ENCODE measurements at regions not wholly inside any gene's neighbourhood (a gene's known extent, or its start where the extent isn't known, plus 50 kb on each side); places are given as distances from the start of the nearest gene placed in this dataset.

DNA sequence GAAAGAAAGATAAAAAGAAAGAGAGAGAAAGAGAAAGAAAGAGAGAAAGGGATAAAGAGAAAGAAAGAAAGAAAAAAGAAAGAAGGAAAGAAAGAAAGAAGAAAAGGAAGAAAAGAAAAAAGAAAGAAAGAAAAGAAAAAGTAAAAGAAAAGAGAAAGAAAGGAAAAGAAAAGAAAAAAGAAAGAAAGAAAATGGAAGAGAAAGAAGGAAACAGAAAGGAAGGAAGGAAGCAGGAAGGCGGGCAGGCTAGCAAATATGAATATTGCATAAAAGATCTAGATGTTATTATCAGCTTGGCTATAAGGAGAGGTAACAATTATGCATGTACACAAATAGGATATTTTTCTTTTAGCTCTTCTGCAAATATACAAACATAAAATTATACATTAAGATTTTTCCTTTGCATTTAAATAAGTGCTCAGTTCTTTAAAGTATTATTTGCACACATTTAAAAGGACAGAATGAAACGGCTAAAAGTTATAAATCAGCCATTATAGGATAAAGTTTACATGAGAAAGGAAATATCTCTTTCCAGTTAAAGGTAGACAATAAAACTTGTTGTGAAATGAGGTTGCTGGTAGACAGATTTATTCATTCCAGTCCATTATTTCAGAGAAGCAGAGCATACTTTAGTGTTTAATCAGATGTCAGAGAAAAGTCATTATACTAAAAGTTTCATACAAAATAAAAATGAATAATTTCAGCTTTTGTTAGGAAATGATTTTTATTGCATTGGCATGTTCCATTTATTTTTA is 511.4 kb downstream of the KCNJ3 start:
- ChIA-PET POLR2A (no interaction called here), CTCF (no interaction called here)
- WGBS (ENCODE audit: insufficient coverage) = 100% methylated on average over 1 of the region's 2 CpGs
- H3K4me1 ChIP-seq (ENCODE audit: control extremely low read depth in 1 of 4, control insufficient read depth in 4 of 4, insufficient read depth in 4 of 4, low read length in 3 of 4) = no peaks in the 10 kb centered on the region
- H3K27ac ChIP-seq (ENCODE audit: insufficient read depth in 1 of 2, low read depth in 1 of 2, low read length in 2 of 2, poor library complexity in 1 of 2, severe bottlenecking in 2 of 2) = no peak overlapping the region
- H3K9me3 ChIP-seq (ENCODE audit: control extremely low read depth in 1 of 5, control insufficient read depth in 4 of 5, insufficient read depth in 2 of 5, low read depth in 1 of 5, low read length in 4 of 5) = no peaks in the 10 kb centered on the region
- H3K36me3 ChIP-seq (ENCODE audit: control insufficient read depth in 4 of 4, insufficient read depth in 4 of 4, low read length in 3 of 4) = no peaks in the 10 kb centered on the region
- no peak overlapping the region for H3K4me3 ChIP-seq (ENCODE audit: control insufficient read depth in 1 of 7, extremely low read depth in 1 of 7, insufficient read depth in 4 of 7, low read depth in 2 of 7, low read length in 6 of 7)
- DNase-seq = no peak
- no peaks in the 10 kb centered on the region for H3K27me3 ChIP-seq (replicated peaks in 2 of 5; ENCODE audit: control insufficient read depth in 4 of 5, insufficient read depth in 5 of 5, low read length in 4 of 5)

DNA sequence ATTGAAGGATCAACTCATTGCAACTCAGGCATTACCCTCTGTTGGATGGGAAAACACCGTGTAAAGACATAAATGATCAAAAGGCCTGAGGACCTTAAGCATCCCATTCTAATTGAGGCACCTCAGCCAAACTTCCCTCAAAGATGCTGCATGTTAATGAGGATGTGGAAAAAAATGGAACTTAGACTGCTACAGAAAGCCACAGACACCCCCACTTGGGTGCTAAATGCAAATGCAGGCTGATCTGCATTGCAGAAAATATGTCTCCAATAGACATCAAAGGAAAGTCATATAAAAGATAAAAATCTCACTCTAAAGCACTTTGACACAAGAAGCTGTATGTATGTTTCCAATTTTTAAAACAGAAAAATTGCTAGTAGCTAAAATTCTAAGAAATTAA is 504.7 kb downstream of the KCNJ3 start:
- no peaks in the 10 kb centered on the region for H3K4me1 ChIP-seq (ENCODE audit: control extremely low read depth in 1 of 4, control insufficient read depth in 4 of 4, insufficient read depth in 4 of 4, low read length in 3 of 4)
- DNase-seq = peak; percentile 7 to 34 (median 32)
- H3K9me3 ChIP-seq (ENCODE audit: control extremely low read depth in 1 of 5, control insufficient read depth in 4 of 5, insufficient read depth in 2 of 5, low read depth in 1 of 5, low read length in 4 of 5) = no peaks in the 10 kb centered on the region
- CTCF ChIA-PET = interaction anchor here (1.0 kb wide), 1 partner anchor 580 kb away, joined by 5 read pairs; no protein-coding TSS in a partner anchor
- H3K4me3 ChIP-seq (ENCODE audit: control insufficient read depth in 1 of 7, extremely low read depth in 1 of 7, insufficient read depth in 4 of 7, low read depth in 2 of 7, low read length in 6 of 7) = no peak overlapping the region
- POLR2A ChIA-PET = no interaction called here
- H3K27me3 ChIP-seq (replicated peaks in 2 of 5; ENCODE audit: control insufficient read depth in 4 of 5, insufficient read depth in 5 of 5, low read length in 4 of 5) = no peaks in the 10 kb centered on the region
- no peak overlapping the region for H3K27ac ChIP-seq (ENCODE audit: insufficient read depth in 1 of 2, low read depth in 1 of 2, low read length in 2 of 2, poor library complexity in 1 of 2, severe bottlenecking in 2 of 2)
- H3K36me3 ChIP-seq (ENCODE audit: control insufficient read depth in 4 of 4, insufficient read depth in 4 of 4, low read length in 3 of 4) = no peaks in the 10 kb centered on the region
- no CpG with 5 or more reads among the region's 1 CpG for WGBS (ENCODE audit: insufficient coverage)

DNA sequence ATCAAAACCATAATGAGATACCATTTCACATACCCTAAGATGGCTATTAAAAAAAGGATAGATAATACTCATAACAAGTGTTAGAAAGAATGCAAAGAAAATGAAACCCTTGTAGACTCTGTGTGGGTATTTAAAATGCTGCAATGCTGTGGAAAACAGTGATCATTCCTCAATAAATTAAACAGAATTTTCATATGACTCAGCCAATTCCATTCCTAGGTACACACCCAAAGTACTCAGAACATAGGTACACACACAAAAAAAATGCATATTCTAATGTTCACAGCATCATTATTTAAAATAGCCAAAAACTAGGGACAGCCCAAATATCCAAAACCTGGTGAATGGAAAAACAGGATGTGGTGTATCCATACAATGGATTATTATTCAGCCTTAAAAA is 502.3 kb downstream of the KCNJ3 start:
- Histone ChIP-seq H3K27ac (ENCODE audit: insufficient read depth in 1 of 2, low read depth in 1 of 2, low read length in 2 of 2, poor library complexity in 1 of 2, severe bottlenecking in 2 of 2) (no peak overlapping the region), H3K27me3 (replicated peaks in 2 of 5; ENCODE audit: control insufficient read depth in 4 of 5, insufficient read depth in 5 of 5, low read length in 4 of 5) (no peaks in the 10 kb centered on the region), H3K36me3 (ENCODE audit: control insufficient read depth in 4 of 4, insufficient read depth in 4 of 4, low read length in 3 of 4) (no peaks in the 10 kb centered on the region), H3K4me3 (ENCODE audit: control insufficient read depth in 1 of 7, extremely low read depth in 1 of 7, insufficient read depth in 4 of 7, low read depth in 2 of 7, low read length in 6 of 7) (no peak overlapping the region), H3K9me3 (ENCODE audit: control extremely low read depth in 1 of 5, control insufficient read depth in 4 of 5, insufficient read depth in 2 of 5, low read depth in 1 of 5, low read length in 4 of 5) (no peaks in the 10 kb centered on the region), H3K4me1 (ENCODE audit: control extremely low read depth in 1 of 4, control insufficient read depth in 4 of 4, insufficient read depth in 4 of 4, low read length in 3 of 4) (no peaks in the 10 kb centered on the region)
- ChIA-PET POLR2A (no interaction called here), CTCF (no interaction called here)
- DNase-seq = no peak

DNA sequence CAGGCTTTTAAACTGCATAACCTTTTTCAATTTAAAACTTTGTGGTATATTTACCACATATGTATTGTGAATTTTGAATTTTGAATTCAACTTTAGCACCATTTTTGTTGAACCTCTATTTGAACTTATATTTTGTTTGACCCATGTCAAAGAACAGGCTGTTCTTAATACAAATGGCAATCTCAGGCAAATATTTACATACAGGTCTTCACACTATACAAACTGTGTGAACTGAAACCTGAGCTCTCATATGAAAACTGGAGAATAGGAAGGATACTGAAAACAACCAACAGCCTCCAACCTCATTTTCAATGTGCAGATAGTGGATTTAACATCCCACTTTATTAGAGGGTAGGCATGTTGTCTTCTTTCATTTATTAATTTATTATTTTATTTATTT is 491.8 kb downstream of the KCNJ3 start:
- Histone ChIP-seq H3K4me3 (ENCODE audit: control insufficient read depth in 1 of 7, extremely low read depth in 1 of 7, insufficient read depth in 4 of 7, low read depth in 2 of 7, low read length in 6 of 7) (no peak overlapping the region), H3K36me3 (ENCODE audit: control insufficient read depth in 4 of 4, insufficient read depth in 4 of 4, low read length in 3 of 4) (no peaks in the 10 kb centered on the region), H3K27me3 (replicated peaks in 2 of 5; ENCODE audit: control insufficient read depth in 4 of 5, insufficient read depth in 5 of 5, low read length in 4 of 5) (no peaks in the 10 kb centered on the region), H3K9me3 (ENCODE audit: control extremely low read depth in 1 of 5, control insufficient read depth in 4 of 5, insufficient read depth in 2 of 5, low read depth in 1 of 5, low read length in 4 of 5) (peaks cover 0 to 4% (median 0%) of the 10 kb centered on the region in 5 experiments), H3K27ac (ENCODE audit: insufficient read depth in 1 of 2, low read depth in 1 of 2, low read length in 2 of 2, poor library complexity in 1 of 2, severe bottlenecking in 2 of 2) (no peak overlapping the region), H3K4me1 (ENCODE audit: control extremely low read depth in 1 of 4, control insufficient read depth in 4 of 4, insufficient read depth in 4 of 4, low read length in 3 of 4) (no peaks in the 10 kb centered on the region)
- no peak for DNase-seq
- ChIA-PET CTCF (no interaction called here), POLR2A (no interaction called here)

DNA sequence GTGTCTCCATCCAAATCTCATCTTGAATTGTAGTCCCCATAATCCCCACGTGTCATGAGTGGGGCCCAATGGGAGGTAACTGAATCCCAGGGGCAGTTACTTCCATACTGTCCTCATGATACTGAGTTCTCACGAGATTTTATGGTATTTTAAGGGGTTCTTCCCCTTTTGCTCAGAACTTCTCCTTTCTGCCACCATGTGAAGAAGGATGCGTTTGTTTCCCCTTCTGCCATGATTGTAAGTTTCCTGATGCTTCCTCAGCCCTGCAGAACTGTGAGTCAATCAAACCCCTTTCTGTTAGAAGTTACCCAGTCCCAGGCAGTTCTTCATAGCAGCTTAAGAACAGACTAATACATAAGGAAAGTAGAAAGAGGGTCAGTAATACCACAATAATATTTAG is 480.4 kb downstream of the KCNJ3 start:
- no peaks in the 10 kb centered on the region for H3K27me3 ChIP-seq (replicated peaks in 2 of 5; ENCODE audit: control insufficient read depth in 4 of 5, insufficient read depth in 5 of 5, low read length in 4 of 5)
- no peaks in the 10 kb centered on the region for H3K36me3 ChIP-seq (ENCODE audit: control insufficient read depth in 4 of 4, insufficient read depth in 4 of 4, low read length in 3 of 4)
- CTCF ChIA-PET = no interaction called here
- DNase-seq = peak in 2 of 3 donors; percentile 60 to 67
- H3K4me1 ChIP-seq (ENCODE audit: control extremely low read depth in 1 of 4, control insufficient read depth in 4 of 4, insufficient read depth in 4 of 4, low read length in 3 of 4) = no peaks in the 10 kb centered on the region
- no peak overlapping the region for H3K27ac ChIP-seq (ENCODE audit: insufficient read depth in 1 of 2, low read depth in 1 of 2, low read length in 2 of 2, poor library complexity in 1 of 2, severe bottlenecking in 2 of 2)
- WGBS (ENCODE audit: insufficient coverage) = no CpG with 5 or more reads among the region's 3 CpGs
- peaks cover 0 to 5% (median 2%) of the 10 kb centered on the region in 5 experiments for H3K9me3 ChIP-seq (ENCODE audit: control extremely low read depth in 1 of 5, control insufficient read depth in 4 of 5, insufficient read depth in 2 of 5, low read depth in 1 of 5, low read length in 4 of 5)
- H3K4me3 ChIP-seq (ENCODE audit: control insufficient read depth in 1 of 7, extremely low read depth in 1 of 7, insufficient read depth in 4 of 7, low read depth in 2 of 7, low read length in 6 of 7) = no peak overlapping the region
- POLR2A ChIA-PET = no interaction called here

DNA sequence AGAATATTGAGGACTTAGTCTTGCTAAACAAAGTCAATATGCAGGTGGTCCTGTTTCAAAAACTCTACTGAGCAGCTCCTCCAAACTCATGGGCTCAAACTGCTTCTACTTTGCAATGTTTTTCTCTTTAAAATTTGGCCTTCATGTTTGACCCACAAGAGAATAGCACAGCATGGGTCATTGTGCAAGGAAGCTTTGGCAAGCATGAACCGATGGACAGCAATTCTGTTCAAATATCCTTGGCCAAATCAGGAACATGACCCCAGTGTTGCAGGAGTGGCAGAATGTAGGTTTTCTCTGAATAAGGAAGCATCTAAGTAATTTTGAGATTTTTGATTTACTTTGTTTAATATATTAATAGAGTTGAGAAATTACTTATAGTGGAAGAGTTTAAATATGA is 477.9 kb downstream of the KCNJ3 start:
- Histone ChIP-seq H3K4me3 (ENCODE audit: control insufficient read depth in 1 of 7, extremely low read depth in 1 of 7, insufficient read depth in 4 of 7, low read depth in 2 of 7, low read length in 6 of 7) (no peak overlapping the region), H3K9me3 (ENCODE audit: control extremely low read depth in 1 of 5, control insufficient read depth in 4 of 5, insufficient read depth in 2 of 5, low read depth in 1 of 5, low read length in 4 of 5) (peaks cover 0 to 5% (median 2%) of the 10 kb centered on the region in 5 experiments), H3K27me3 (replicated peaks in 2 of 5; ENCODE audit: control insufficient read depth in 4 of 5, insufficient read depth in 5 of 5, low read length in 4 of 5) (no peaks in the 10 kb centered on the region), H3K4me1 (ENCODE audit: control extremely low read depth in 1 of 4, control insufficient read depth in 4 of 4, insufficient read depth in 4 of 4, low read length in 3 of 4) (no peaks in the 10 kb centered on the region), H3K36me3 (ENCODE audit: control insufficient read depth in 4 of 4, insufficient read depth in 4 of 4, low read length in 3 of 4) (no peaks in the 10 kb centered on the region), H3K27ac (ENCODE audit: insufficient read depth in 1 of 2, low read depth in 1 of 2, low read length in 2 of 2, poor library complexity in 1 of 2, severe bottlenecking in 2 of 2) (no peak overlapping the region)
- WGBS (ENCODE audit: insufficient coverage) = 100% methylated on average over 1 of the region's 1 CpG
- CTCF ChIA-PET = no interaction called here
- POLR2A ChIA-PET = no interaction called here
- no peak for DNase-seq

DNA sequence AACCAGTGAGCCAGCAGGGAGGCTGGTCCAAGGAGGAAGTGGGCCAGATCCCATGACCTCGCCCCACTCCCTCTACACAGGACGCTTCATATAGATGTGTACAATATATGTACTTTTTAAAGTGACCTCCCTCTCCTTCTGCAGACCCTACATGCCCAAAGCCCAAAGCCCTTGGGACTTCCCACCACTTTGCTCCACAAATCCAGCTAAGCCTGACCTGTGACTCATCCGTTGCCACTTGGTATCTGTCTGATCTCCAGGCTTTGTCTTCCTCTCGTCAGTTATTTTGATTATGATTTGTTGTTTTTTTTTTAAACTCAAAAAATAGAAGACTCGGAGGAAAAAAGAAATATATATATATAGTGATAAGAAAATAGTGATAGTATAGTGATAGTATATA is 470.8 kb downstream of the KCNJ3 start:
- H3K27ac ChIP-seq (ENCODE audit: insufficient read depth in 1 of 2, low read depth in 1 of 2, low read length in 2 of 2, poor library complexity in 1 of 2, severe bottlenecking in 2 of 2) = no peak overlapping the region
- no peaks in the 10 kb centered on the region for H3K4me1 ChIP-seq (ENCODE audit: control extremely low read depth in 1 of 4, control insufficient read depth in 4 of 4, insufficient read depth in 4 of 4, low read length in 3 of 4)
- WGBS (ENCODE audit: insufficient coverage) = no CpG with 5 or more reads among the region's 5 CpGs
- ChIA-PET CTCF (no interaction called here), POLR2A (no interaction called here)
- DNase-seq = no peak
- H3K36me3 ChIP-seq (ENCODE audit: control insufficient read depth in 4 of 4, insufficient read depth in 4 of 4, low read length in 3 of 4) = no peaks in the 10 kb centered on the region
- no peak overlapping the region for H3K4me3 ChIP-seq (ENCODE audit: control insufficient read depth in 1 of 7, extremely low read depth in 1 of 7, insufficient read depth in 4 of 7, low read depth in 2 of 7, low read length in 6 of 7)
- no peaks in the 10 kb centered on the region for H3K27me3 ChIP-seq (replicated peaks in 2 of 5; ENCODE audit: control insufficient read depth in 4 of 5, insufficient read depth in 5 of 5, low read length in 4 of 5)
- H3K9me3 ChIP-seq (ENCODE audit: control extremely low read depth in 1 of 5, control insufficient read depth in 4 of 5, insufficient read depth in 2 of 5, low read depth in 1 of 5, low read length in 4 of 5) = no peaks in the 10 kb centered on the region
